H1 (cell line): ENCODE measurements at regions not wholly inside any gene's neighbourhood (a gene's known extent, or its start where the extent isn't known, plus 50 kb on each side); places are given as distances from the start of the nearest gene placed in this dataset.

Source experiments
- CHD2 ChIP-seq: IDR thresholded peaks from 2 replicates; pipeline ENCODE4 v1.6.1; 2012; ENCODE audit warnings: low read length, improper control_type of control experiment
- CREB1 ChIP-seq: IDR thresholded peaks from 2 replicates; pipeline ENCODE4 v1.6.1; 2012; ENCODE audit warnings: inconsistent platforms
- KDM5A ChIP-seq: fragments of 200-600 bp; IDR thresholded peaks from 2 replicates; pipeline ENCODE4 v1.7.1; 2012; ENCODE audit warnings: mild to moderate bottlenecking, low read length, inconsistent platforms, mixed read lengths

DNA sequence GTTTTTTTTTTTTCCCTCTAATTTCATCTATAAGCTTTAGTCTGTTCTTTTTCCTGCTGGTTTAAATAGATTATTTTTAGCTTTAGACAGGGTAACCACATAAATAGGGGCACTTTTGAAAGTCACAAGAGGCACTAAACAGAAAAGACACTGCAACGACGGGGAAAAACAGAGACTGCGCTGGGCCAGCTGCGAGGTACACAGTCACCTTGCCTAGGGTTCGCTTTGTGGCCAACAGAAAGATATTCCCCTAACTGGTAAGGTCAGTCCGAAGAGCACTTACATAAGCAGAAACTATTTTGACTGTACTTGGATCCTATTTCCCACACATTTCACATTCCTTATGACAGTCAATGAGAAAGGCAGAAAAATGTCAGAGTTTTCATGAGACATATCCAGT lies 175.6 kb upstream of the PHF14 start (continued):
- TF ChIP-seq CREB1 (no peak), CHD2 (no peak), KDM5A (no peak)
